CD8-positive, alpha-beta memory T cell (primary cell): ENCODE measurements at regions not wholly inside any gene's neighbourhood (a gene's known extent, or its start where the extent isn't known, plus 50 kb on each side); places are given as distances from the start of the nearest gene placed in this dataset.

ENCODE experiments used
- CTCF ChIA-PET: fragments of 350-600 bp; sonication (Branson Sonifier 250); formaldehyde crosslinking; loops from one replicate; lab custom pipeline; 2021; ENCODE audit warnings: antibody characterized with exemption; lab: Charles Lee
- POLR2A ChIA-PET: fragments of 350-600 bp; sonication (Branson Sonifier 250); formaldehyde crosslinking; loops from one replicate; lab custom pipeline; 2021; ENCODE audit warnings: antibody characterized with exemption; lab: Charles Lee
- DNase-seq, 5 donors: peaks; one replicate each; pipeline versions ENCODE4 v3.0.0 to v3.0.0-alpha.2; 2020 to 2022; ENCODE audit warnings: mixed read lengths in 1 of 5
- H3K27ac ChIP-seq: one replicate; pipeline ENCODE4 v1.7.0; 2013; ENCODE audit warnings: low read depth, mild to moderate bottlenecking, low read length, moderate library complexity
- H3K27me3 ChIP-seq: 2 replicates; pipeline ENCODE4 v1.7.0; 2013; ENCODE audit warnings: low read length, mild to moderate bottlenecking; ENCODE audit not compliant: insufficient read depth, poor library complexity, severe bottlenecking
- H3K36me3 ChIP-seq: 2 replicates; pipeline ENCODE4 v1.7.0; 2013; ENCODE audit warnings: mild to moderate bottlenecking, low read length, moderate library complexity; ENCODE audit not compliant: insufficient read depth
- H3K4me1 ChIP-seq: 2 replicates; pipeline ENCODE4 v1.7.0; 2013; ENCODE audit warnings: mild to moderate bottlenecking, low read length, moderate library complexity; ENCODE audit not compliant: insufficient read depth
- H3K4me3 ChIP-seq: 2 replicates; pipeline ENCODE4 v1.7.0; 2013; ENCODE audit warnings: mild to moderate bottlenecking, low read length
- H3K9me3 ChIP-seq: 2 replicates; pipeline ENCODE4 v1.7.0; 2013; ENCODE audit warnings: mild to moderate bottlenecking, low read length
- H3K27ac Mint-ChIP-seq, 8 donors: one replicate each; pipeline ENCODE4 v1.8.0; 2020 to 2021; ENCODE audit warnings: mixed read lengths in 8 of 8, mild to moderate bottlenecking in 6 of 8, inconsistent platforms in 3 of 8, moderate library complexity in 3 of 8
- H3K27me3 Mint-ChIP-seq, 2 donors: one replicate each; pipeline ENCODE4 v1.8.0; 2020 to 2021; ENCODE audit warnings: mixed read lengths in 2 of 2, mild to moderate bottlenecking in 1 of 2, moderate library complexity in 1 of 2
- H3K36me3 Mint-ChIP-seq, 3 donors: one replicate each; pipeline ENCODE4 v1.8.0; 2020 to 2021; ENCODE audit warnings: mixed read lengths in 3 of 3, inconsistent platforms in 1 of 3, mild to moderate bottlenecking in 1 of 3
- H3K4me1 Mint-ChIP-seq, 3 donors: one replicate each; pipeline ENCODE4 v1.8.0; 2020 to 2021; ENCODE audit warnings: mixed read lengths in 3 of 3, inconsistent platforms in 1 of 3, mild to moderate bottlenecking in 1 of 3
- H3K4me3 Mint-ChIP-seq, 7 donors: one replicate each; pipeline ENCODE4 v1.8.0; 2020 to 2021; ENCODE audit warnings: mixed read lengths in 7 of 7, mild to moderate bottlenecking in 6 of 7, moderate library complexity in 4 of 7, inconsistent platforms in 2 of 7
- H3K9me3 Mint-ChIP-seq, 5 donors: one replicate each; pipeline ENCODE4 v1.8.0; 2020 to 2022; ENCODE audit warnings: mixed read lengths in 5 of 5, mild to moderate bottlenecking in 3 of 5, moderate library complexity in 2 of 5, inconsistent platforms in 1 of 5

- no peaks in the 10 kb centered on the region for H3K27me3 ChIP-seq
- H3K27ac ChIP-seq, result no peak overlapping the region
- H3K9me3 Mint-ChIP-seq, result peaks cover 0 to 4% (median 0%) of the 10 kb centered on the region in 5 donors
- H3K9me3 ChIP-seq, result no peaks in the 10 kb centered on the region
- H3K27me3 Mint-ChIP-seq, result peaks cover 0 to 1% of the 10 kb centered on the region in 2 donors
- no peak overlapping the region for H3K27ac Mint-ChIP-seq
- CTCF ChIA-PET, result no interaction called here
- H3K4me3 ChIP-seq, result no peak overlapping the region
- POLR2A ChIA-PET, result no interaction called here
- no peaks in the 10 kb centered on the region for H3K4me1 ChIP-seq
- peaks cover 0 to 2% (median 0%) of the 10 kb centered on the region in 3 donors for H3K4me1 Mint-ChIP-seq
- no peaks in the 10 kb centered on the region for H3K36me3 ChIP-seq
- no peaks in the 10 kb centered on the region for H3K36me3 Mint-ChIP-seq
- no peak overlapping the region for H3K4me3 Mint-ChIP-seq
- DNase-seq, result no peak
Measured at GRCh38 chr1:83548311-83548710, 450.6 kb downstream of the TTLL7 start.

GRCh38 chr1:83547901-83548300, 451.0 kb downstream of the TTLL7 start:
- Histone ChIP-seq H3K4me3 (no peak overlapping the region), H3K4me1 (no peaks in the 10 kb centered on the region), H3K36me3 (no peaks in the 10 kb centered on the region), H3K27me3 (no peaks in the 10 kb centered on the region), H3K27ac (no peak overlapping the region), H3K9me3 (no peaks in the 10 kb centered on the region)
- H3K9me3 Mint-ChIP-seq, result peaks cover 0 to 6% (median 0%) of the 10 kb centered on the region in 5 donors
- H3K27me3 Mint-ChIP-seq, result peaks cover 0 to 1% of the 10 kb centered on the region in 2 donors
- H3K4me1 Mint-ChIP-seq, result peaks cover 0 to 3% (median 0%) of the 10 kb centered on the region in 3 donors
- DNase-seq, result no peak
- no peak overlapping the region for H3K4me3 Mint-ChIP-seq
- CTCF ChIA-PET, result no interaction called here
- no peaks in the 10 kb centered on the region for H3K36me3 Mint-ChIP-seq
- POLR2A ChIA-PET, result no interaction called here
- H3K27ac Mint-ChIP-seq, result no peak overlapping the region

- H3K4me1 Mint-ChIP-seq, result peaks cover 0 to 3% (median 0%) of the 10 kb centered on the region in 3 donors
- peaks cover 0 to 9% (median 0%) of the 10 kb centered on the region in 5 donors for H3K9me3 Mint-ChIP-seq
- no peak overlapping the region for H3K27ac Mint-ChIP-seq
- DNase-seq, result no peak
- Histone ChIP-seq H3K9me3 (no peaks in the 10 kb centered on the region), H3K36me3 (no peaks in the 10 kb centered on the region), H3K27me3 (no peaks in the 10 kb centered on the region), H3K4me1 (no peaks in the 10 kb centered on the region), H3K4me3 (no peak overlapping the region), H3K27ac (no peak overlapping the region)
- no peak overlapping the region for H3K4me3 Mint-ChIP-seq
- POLR2A ChIA-PET, result no interaction called here
- CTCF ChIA-PET, result no interaction called here
- H3K27me3 Mint-ChIP-seq, result peaks cover 0 to 1% of the 10 kb centered on the region in 2 donors
- H3K36me3 Mint-ChIP-seq, result no peaks in the 10 kb centered on the region
Measured at GRCh38 chr1:83546874-83547273, 452.1 kb downstream of the TTLL7 start.

DNA sequence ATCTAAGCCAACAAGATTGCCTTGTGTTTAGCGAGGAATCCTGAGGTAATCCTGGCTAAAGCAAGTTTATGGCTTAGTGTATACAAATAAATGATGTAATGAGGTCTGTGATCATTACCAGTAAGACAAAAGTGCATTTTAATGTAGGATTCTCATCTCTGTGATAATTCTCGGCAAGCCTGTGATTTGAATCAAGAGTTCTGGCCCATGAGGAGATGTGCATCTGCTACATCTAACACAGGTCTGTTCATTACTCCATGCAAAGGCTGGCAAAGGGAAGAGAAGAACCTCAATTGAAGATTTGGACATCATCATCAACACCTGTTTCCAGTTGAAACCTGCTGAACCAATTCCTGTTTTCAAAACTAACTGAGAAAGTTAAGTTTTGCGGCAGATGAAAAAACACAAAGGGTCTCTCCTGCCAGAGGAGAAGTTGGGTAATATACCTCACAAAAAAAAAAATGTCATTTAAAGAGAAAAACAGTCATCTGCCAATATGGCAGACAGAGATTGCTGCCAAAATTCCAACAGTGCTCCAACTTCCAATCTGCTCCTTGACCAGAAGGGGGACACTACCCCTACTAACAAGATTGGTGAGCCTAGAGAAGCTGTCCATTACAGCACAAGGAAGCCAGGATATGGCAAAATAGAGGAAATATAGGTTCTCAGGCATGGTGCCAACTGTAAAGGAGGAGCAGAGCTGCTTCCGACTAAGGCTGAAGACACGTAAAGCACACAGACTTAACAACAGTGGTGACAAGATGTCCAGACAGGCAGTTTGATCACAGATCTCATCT, 453.7 kb downstream of the TTLL7 start:
- no peaks in the 10 kb centered on the region for H3K27me3 ChIP-seq
- ChIA-PET POLR2A (no interaction called here), CTCF (no interaction called here)
- H3K9me3 ChIP-seq, result no peaks in the 10 kb centered on the region
- no peaks in the 10 kb centered on the region for H3K4me1 ChIP-seq
- H3K27ac ChIP-seq, result no peak overlapping the region
- DNase-seq, result no peak
- no peak overlapping the region for H3K4me3 ChIP-seq
- H3K27ac Mint-ChIP-seq, result no peak overlapping the region
- peaks cover 0 to under 1% of the 10 kb centered on the region in 2 donors for H3K27me3 Mint-ChIP-seq
- H3K4me3 Mint-ChIP-seq, result no peak overlapping the region
- no peaks in the 10 kb centered on the region for H3K36me3 ChIP-seq
- H3K4me1 Mint-ChIP-seq, result peaks cover 0 to 3% (median 0%) of the 10 kb centered on the region in 3 donors
- no peaks in the 10 kb centered on the region for H3K36me3 Mint-ChIP-seq
- peaks cover 0 to 7% (median 0%) of the 10 kb centered on the region in 5 donors for H3K9me3 Mint-ChIP-seq

DNA sequence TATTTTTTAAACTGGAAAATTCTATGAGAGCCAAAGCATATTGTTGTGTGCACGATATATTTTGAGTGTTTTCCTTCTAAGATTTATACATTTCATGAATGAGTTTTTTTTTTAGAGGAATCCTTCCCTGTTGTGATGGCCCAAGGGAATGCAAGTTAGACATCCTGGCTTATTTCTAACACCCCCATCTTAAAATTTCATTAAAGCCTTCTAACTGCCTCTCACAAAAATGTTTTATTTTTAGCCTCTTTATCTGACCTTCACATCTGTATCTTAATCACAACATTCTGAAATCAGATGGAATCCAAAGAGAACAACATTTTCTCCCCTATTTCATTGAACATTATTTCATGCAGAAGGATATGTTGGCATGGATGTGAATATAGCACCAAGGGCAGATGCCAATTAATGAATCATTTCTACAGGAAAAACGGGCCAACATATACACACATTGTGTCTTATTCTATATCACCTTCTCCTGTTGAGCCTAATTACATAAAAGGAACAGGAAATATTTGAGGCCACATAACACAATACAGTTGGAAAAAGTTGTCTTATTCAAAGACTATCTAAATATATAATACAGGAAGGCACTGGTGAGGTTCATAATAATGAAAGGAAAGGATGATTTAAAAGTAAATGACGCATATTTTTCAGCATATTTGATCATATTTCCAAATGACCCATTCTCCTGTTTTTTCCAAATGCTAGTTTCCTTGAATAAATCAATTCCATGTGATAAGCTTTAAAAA, 455.5 kb downstream of the TTLL7 start:
- H3K4me1 ChIP-seq, result no peaks in the 10 kb centered on the region

GRCh38 chr1:83531521-83532309, 467.2 kb downstream of the TTLL7 start:
- H3K36me3 Mint-ChIP-seq, result no peaks in the 10 kb centered on the region
- no peaks in the 10 kb centered on the region for H3K4me1 Mint-ChIP-seq
- no peak overlapping the region for H3K4me3 Mint-ChIP-seq
- no peak for DNase-seq
- Histone ChIP-seq H3K27ac (no peak overlapping the region), H3K4me3 (no peak overlapping the region), H3K36me3 (no peaks in the 10 kb centered on the region), H3K27me3 (no peaks in the 10 kb centered on the region), H3K4me1 (no peaks in the 10 kb centered on the region), H3K9me3 (no peaks in the 10 kb centered on the region)
- ChIA-PET CTCF (no interaction called here), POLR2A (no interaction called here)
- no peaks in the 10 kb centered on the region for H3K27me3 Mint-ChIP-seq
- H3K9me3 Mint-ChIP-seq, result peaks cover 0 to 4% (median 3%) of the 10 kb centered on the region in 5 donors
- H3K27ac Mint-ChIP-seq, result no peak overlapping the region

More for the DNA sequence above, 455.5 kb downstream of the TTLL7 start:
- H3K9me3 Mint-ChIP-seq, result peaks cover 0 to 7% (median 0%) of the 10 kb centered on the region in 5 donors
- CTCF ChIA-PET, result no interaction called here
- no peaks in the 10 kb centered on the region for H3K27me3 ChIP-seq
- no peak overlapping the region for H3K4me3 ChIP-seq
- H3K36me3 ChIP-seq, result no peaks in the 10 kb centered on the region
- no peak overlapping the region for H3K27ac ChIP-seq
- POLR2A ChIA-PET, result no interaction called here
- no peak for DNase-seq
- no peaks in the 10 kb centered on the region for H3K9me3 ChIP-seq
- no peaks in the 10 kb centered on the region for H3K36me3 Mint-ChIP-seq
- no peak overlapping the region for H3K4me3 Mint-ChIP-seq
- peaks cover 0 to 1% of the 10 kb centered on the region in 2 donors for H3K27me3 Mint-ChIP-seq
- H3K4me1 Mint-ChIP-seq, result peaks cover 0 to 3% (median 0%) of the 10 kb centered on the region in 3 donors
- H3K27ac Mint-ChIP-seq, result no peak overlapping the region

- no peak overlapping the region for H3K27ac ChIP-seq
- H3K4me1 ChIP-seq, result no peaks in the 10 kb centered on the region
- no peaks in the 10 kb centered on the region for H3K36me3 ChIP-seq
- Mint-ChIP-seq H3K4me1 (no peaks in the 10 kb centered on the region), H3K36me3 (no peaks in the 10 kb centered on the region), H3K27me3 (no peaks in the 10 kb centered on the region), H3K4me3 (no peak overlapping the region), H3K27ac (no peak overlapping the region), H3K9me3 (peaks cover 0 to 4% (median 2%) of the 10 kb centered on the region in 5 donors)
- POLR2A ChIA-PET, result no interaction called here
- DNase-seq, result no peak
- no peaks in the 10 kb centered on the region for H3K9me3 ChIP-seq
- H3K4me3 ChIP-seq, result no peak overlapping the region
- CTCF ChIA-PET, result no interaction called here
- no peaks in the 10 kb centered on the region for H3K27me3 ChIP-seq
Measured at GRCh38 chr1:83530506-83530905, 468.4 kb downstream of the TTLL7 start.
